Caco-2 (cell line): ENCODE measurements at regions not wholly inside any gene's neighbourhood (a gene's known extent, or its start where the extent isn't known, plus 50 kb on each side); places are given as distances from the start of the nearest gene placed in this dataset.
"Not testable (repeated sequence)": the region's sequence is repeated elsewhere in the genome, so short reads cannot be mapped to it uniquely, and the experiment has no call there.

Source experiments
- BruUV-seq: library from RNA; stranded (reverse); fragments of 400-500 nt; replicated peaks from 2 replicates; lab custom pipeline; 2021; lab: Mats Ljungman, UMichigan
- CTCF ChIA-PET: fragments of 300-600 bp; sonication (Branson Sonifier 250); formaldehyde crosslinking; loops from one replicate; lab custom pipeline; 2022; ENCODE audit warnings: antibody characterized with exemption; lab: Charles Lee
- POLR2A ChIA-PET: fragments of 300-600 bp; sonication (Branson Sonifier 250); formaldehyde crosslinking; loops from one replicate; lab custom pipeline; 2022; ENCODE audit warnings: antibody characterized with exemption; lab: Charles Lee
- DNase-seq, 2 experiments: peaks; one replicate each; pipeline versions ENCODE4 v3.0.0 to v3.0.0-alpha.2; 2020 to 2022
- H3K27me3 ChIP-seq: replicated peaks from 2 replicates; pipeline ENCODE4 v1.6.0; 2011; ENCODE audit warnings: low read length; ENCODE audit not compliant: control insufficient read depth, insufficient read depth
- H3K36me3 ChIP-seq: 2 replicates; pipeline ENCODE4 v1.5.1; 2011; ENCODE audit warnings: low read length; ENCODE audit not compliant: control insufficient read depth, insufficient read depth
- H3K4me1 ChIP-seq: fragments of 250-450 bp; sonication (Bioruptor Pico); 2 replicates; pipeline ENCODE4 v1.5.1; 2020; ENCODE audit warnings: mild to moderate bottlenecking
- H3K4me3 ChIP-seq: 2 replicates; pipeline ENCODE4 v1.5.1; 2011; ENCODE audit warnings: low read depth, mild to moderate bottlenecking, control low read depth, low read length
- H3K9me3 ChIP-seq: fragments of 250-450 bp; sonication (Bioruptor Pico); 2 replicates; pipeline ENCODE4 v1.5.1; 2020; ENCODE audit warnings: mild to moderate bottlenecking, moderate library complexity
- H3K27ac Mint-ChIP-seq: one replicate; pipeline ENCODE4 v1.8.0; 2022; ENCODE audit warnings: mixed read lengths; ENCODE audit not compliant: unreplicated experiment
- H3K27me3 Mint-ChIP-seq: one replicate; pipeline ENCODE4 v1.8.0; 2022; ENCODE audit warnings: mixed read lengths; ENCODE audit not compliant: insufficient read depth, unreplicated experiment
- H3K36me3 Mint-ChIP-seq: one replicate; pipeline ENCODE4 v1.8.0; 2022; ENCODE audit warnings: mild to moderate bottlenecking, mixed read lengths; ENCODE audit not compliant: insufficient read depth, unreplicated experiment
- H3K4me1 Mint-ChIP-seq: one replicate; pipeline ENCODE4 v1.8.0; 2022; ENCODE audit warnings: low read depth, mixed read lengths; ENCODE audit not compliant: unreplicated experiment
- H3K4me3 Mint-ChIP-seq: one replicate; pipeline ENCODE4 v1.8.0; 2022; ENCODE audit warnings: mild to moderate bottlenecking, moderate library complexity, mixed read lengths; ENCODE audit not compliant: unreplicated experiment
- H3K9me3 Mint-ChIP-seq: one replicate; pipeline ENCODE4 v1.8.0; 2022; ENCODE audit warnings: mixed read lengths; ENCODE audit not compliant: unreplicated experiment
- intact Hi-C: fragments of 100-400 bp; cut with micrococcal nuclease; formaldehyde crosslinking; loops from one replicate; pipeline ENCODE4 v1.10.0; 2022; ENCODE audit not compliant: unreplicated experiment
- TF ChIP-seq, protein P1 (sequence below), 2 experiments: fragments of 200-600 bp in 1 of 2; IDR thresholded peaks; 1 replicate in 1 of 2; 2 replicates in 1 of 2; pipeline versions ENCODE4 v1.5.1 to v1.8.0; 2011 to 2022; ENCODE audit warnings: antibody characterized with exemption in 1 of 2, control low read depth in 1 of 2, inconsistent platforms in 1 of 2, low read depth in 1 of 2, low read length in 1 of 2, mild to moderate bottlenecking in 1 of 2, moderate library complexity in 1 of 2; ENCODE audit not compliant: insufficient read depth in 1 of 2, severe bottlenecking in 1 of 2, unreplicated experiment in 1 of 2

DNA sequence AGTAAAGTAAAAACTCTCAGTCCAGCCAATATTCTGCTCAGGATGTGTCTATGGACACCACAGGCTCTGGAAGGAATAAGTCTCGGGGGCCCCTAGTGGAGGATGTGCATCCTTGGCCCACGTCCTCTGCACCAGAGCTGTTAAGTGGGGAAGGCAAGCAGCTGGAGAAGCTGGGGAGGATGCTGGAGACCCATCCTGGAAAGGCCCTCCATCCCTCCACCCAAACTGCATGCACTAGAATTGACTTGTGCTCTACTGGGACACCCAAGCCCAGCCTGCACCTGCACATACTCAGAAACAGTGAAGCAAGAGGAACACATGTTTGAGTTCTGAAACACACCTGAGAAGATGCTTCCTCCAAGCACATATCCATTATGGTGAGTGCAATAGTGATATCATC lies 307.8 kb downstream of the TSHZ3 start:
- no peak for DNase-seq
- CTCF ChIA-PET, result no interaction called here
- no peaks in the 10 kb centered on the region for H3K4me1 ChIP-seq
- H3K27me3 Mint-ChIP-seq, result no peaks in the 10 kb centered on the region
- no peaks in the 10 kb centered on the region for H3K9me3 ChIP-seq
- TF ChIP-seq, protein P1, sequence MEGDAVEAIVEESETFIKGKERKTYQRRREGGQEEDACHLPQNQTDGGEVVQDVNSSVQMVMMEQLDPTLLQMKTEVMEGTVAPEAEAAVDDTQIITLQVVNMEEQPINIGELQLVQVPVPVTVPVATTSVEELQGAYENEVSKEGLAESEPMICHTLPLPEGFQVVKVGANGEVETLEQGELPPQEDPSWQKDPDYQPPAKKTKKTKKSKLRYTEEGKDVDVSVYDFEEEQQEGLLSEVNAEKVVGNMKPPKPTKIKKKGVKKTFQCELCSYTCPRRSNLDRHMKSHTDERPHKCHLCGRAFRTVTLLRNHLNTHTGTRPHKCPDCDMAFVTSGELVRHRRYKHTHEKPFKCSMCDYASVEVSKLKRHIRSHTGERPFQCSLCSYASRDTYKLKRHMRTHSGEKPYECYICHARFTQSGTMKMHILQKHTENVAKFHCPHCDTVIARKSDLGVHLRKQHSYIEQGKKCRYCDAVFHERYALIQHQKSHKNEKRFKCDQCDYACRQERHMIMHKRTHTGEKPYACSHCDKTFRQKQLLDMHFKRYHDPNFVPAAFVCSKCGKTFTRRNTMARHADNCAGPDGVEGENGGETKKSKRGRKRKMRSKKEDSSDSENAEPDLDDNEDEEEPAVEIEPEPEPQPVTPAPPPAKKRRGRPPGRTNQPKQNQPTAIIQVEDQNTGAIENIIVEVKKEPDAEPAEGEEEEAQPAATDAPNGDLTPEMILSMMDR (IDR thresholded peaks at IDR 0.05; ENCODE audit: insufficient read depth in 1 of 2, low read depth in 1 of 2, low read length in 1 of 2, severe bottlenecking in 1 of 2, unreplicated experiment in 1 of 2), result no peak
- no peak overlapping the region for H3K4me3 Mint-ChIP-seq
- H3K36me3 ChIP-seq, result no peaks in the 10 kb centered on the region
- H3K27ac Mint-ChIP-seq, result no peak overlapping the region
- POLR2A ChIA-PET, result no interaction called here
- no peaks in the 10 kb centered on the region for H3K36me3 Mint-ChIP-seq
- no peaks in the 10 kb centered on the region for H3K4me1 Mint-ChIP-seq
- BruUV-seq, result no TSS peak
- no peaks in the 10 kb centered on the region for H3K9me3 Mint-ChIP-seq
- intact Hi-C loops, result no loop called here
- H3K4me3 ChIP-seq, result no peak overlapping the region
- no peaks in the 10 kb centered on the region for H3K27me3 ChIP-seq

DNA sequence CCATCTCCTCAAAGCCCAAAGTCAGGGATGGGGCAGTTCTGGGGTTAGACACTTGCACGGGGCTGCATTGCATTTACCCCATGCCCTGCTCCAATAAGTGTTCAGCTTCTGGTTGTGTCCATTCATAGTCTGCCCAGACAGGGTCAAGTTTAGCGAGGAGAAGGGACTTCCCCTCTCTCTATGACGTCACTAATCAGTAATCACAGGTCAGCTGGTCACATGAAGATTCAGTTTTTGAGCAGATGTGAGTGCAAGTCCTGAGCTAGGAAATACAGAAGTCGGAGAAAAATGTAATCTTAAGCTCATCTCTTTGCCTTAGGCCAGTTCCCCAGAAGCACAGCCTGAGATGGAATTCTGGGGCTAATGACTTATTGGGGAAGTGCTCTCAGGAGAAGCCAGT lies 310.1 kb downstream of the TSHZ3 start:
- Mint-ChIP-seq H3K36me3 (no peaks in the 10 kb centered on the region), H3K9me3 (peaks cover 7% of the 10 kb centered on the region)
- H3K36me3 ChIP-seq, result no peaks in the 10 kb centered on the region

DNA sequence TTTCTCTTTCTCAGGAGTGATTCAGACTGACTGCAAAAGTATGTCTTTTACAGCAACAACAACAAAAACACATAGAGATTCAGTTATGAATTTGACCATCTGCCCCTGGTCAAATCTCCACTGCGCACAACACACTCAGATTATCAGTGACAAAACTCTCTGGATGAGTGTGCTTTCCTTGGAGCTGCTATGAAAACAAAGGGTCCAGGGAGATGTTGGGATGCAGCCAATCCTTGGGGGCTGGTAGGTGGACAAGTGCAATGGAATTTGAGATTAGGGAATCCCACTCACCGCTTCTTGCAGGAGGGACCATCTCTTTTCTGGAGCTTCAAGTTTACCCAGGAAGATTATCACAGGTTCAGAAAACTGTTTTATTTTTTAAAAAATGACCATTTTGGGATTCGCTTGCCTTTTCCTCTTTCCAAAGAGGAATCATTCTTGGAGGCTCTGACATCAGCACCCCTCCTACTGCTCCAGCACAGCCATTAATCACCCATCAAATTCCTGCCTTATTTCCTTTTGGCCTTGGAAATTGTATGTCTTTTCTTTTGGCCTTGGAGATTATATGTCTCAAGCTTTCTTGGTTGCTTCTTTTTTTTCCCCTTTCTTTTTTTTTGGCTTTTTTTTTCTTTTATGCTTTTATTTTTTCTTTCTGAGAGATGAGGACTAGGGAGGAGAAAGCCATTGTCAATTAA lies 311.8 kb downstream of the TSHZ3 start:
- H3K27ac Mint-ChIP-seq, result no peak overlapping the region
- DNase-seq, result no peak
- H3K27me3 ChIP-seq, result no peaks in the 10 kb centered on the region
- H3K36me3 ChIP-seq, result no peaks in the 10 kb centered on the region
- H3K9me3 Mint-ChIP-seq, result peaks cover 11% of the 10 kb centered on the region
- CTCF ChIA-PET, result no interaction called here
- H3K9me3 ChIP-seq, result no peaks in the 10 kb centered on the region
- BruUV-seq, result no TSS peak
- intact Hi-C loops, result no loop called here
- H3K4me1 ChIP-seq, result no peaks in the 10 kb centered on the region
- POLR2A ChIA-PET, result no interaction called here
- no peaks in the 10 kb centered on the region for H3K27me3 Mint-ChIP-seq
- H3K36me3 Mint-ChIP-seq, result no peaks in the 10 kb centered on the region
- no peak overlapping the region for H3K4me3 ChIP-seq
- no peaks in the 10 kb centered on the region for H3K4me1 Mint-ChIP-seq
- TF ChIP-seq, protein P1 (IDR thresholded peaks at IDR 0.05; ENCODE audit: insufficient read depth in 1 of 2, low read depth in 1 of 2, low read length in 1 of 2, severe bottlenecking in 1 of 2, unreplicated experiment in 1 of 2), result no peak
- H3K4me3 Mint-ChIP-seq, result no peak overlapping the region

More for the DNA sequence above, 310.1 kb downstream of the TSHZ3 start:
- no TSS peak for BruUV-seq
- Histone ChIP-seq H3K9me3 (no peaks in the 10 kb centered on the region), H3K27me3 (no peaks in the 10 kb centered on the region), H3K4me1 (no peaks in the 10 kb centered on the region), H3K4me3 (no peak overlapping the region)
- intact Hi-C loops, result no loop called here
- TF ChIP-seq, protein P1 (IDR thresholded peaks at IDR 0.05; ENCODE audit: insufficient read depth in 1 of 2, low read depth in 1 of 2, low read length in 1 of 2, severe bottlenecking in 1 of 2, unreplicated experiment in 1 of 2), result no peak
- CTCF ChIA-PET, result no interaction called here
- POLR2A ChIA-PET, result no interaction called here
- no peaks in the 10 kb centered on the region for H3K4me1 Mint-ChIP-seq
- no peak overlapping the region for H3K4me3 Mint-ChIP-seq
- no peak overlapping the region for H3K27ac Mint-ChIP-seq
- no peaks in the 10 kb centered on the region for H3K27me3 Mint-ChIP-seq
- DNase-seq, result no peak

DNA sequence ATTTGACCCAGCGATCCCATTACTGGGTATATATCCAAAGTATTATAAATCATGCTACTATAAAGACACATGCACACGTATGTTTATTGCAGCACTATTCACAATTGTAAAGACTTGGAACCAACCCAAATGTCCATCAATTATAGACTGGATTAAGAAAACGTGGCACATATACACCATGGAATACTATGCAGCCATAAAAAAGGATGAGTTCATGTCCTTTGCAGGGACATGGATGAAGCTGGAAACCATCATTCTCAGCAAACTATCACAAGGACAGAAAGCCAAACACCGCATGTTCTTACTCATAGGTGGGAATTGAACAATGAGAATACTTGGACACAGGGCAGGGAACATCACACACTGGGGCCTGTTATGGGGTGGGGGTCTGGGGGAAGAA lies 317.8 kb downstream of the TSHZ3 start:
- not testable (repeated sequence) for H3K9me3 ChIP-seq, BruUV-seq, DNase-seq

More for the DNA sequence above, 317.8 kb downstream of the TSHZ3 start:
- H3K36me3 Mint-ChIP-seq, intact Hi-C loops, H3K4me1 ChIP-seq, H3K27ac Mint-ChIP-seq, H3K27me3 ChIP-seq, H3K4me1 Mint-ChIP-seq, H3K27me3 Mint-ChIP-seq, H3K4me3 ChIP-seq, POLR2A ChIA-PET, CTCF ChIA-PET, H3K4me3 Mint-ChIP-seq, H3K36me3 ChIP-seq: not testable (repeated sequence)
- H3K9me3 Mint-ChIP-seq, result peaks cover 32% of the 10 kb centered on the region
